C4-2B (cell line): ENCODE measurements at regions not wholly inside any gene's neighbourhood (a gene's known extent, or its start where the extent isn't known, plus 50 kb on each side); places are given as distances from the start of the nearest gene placed in this dataset.

Experiments
- CTCF ChIP-seq: fragments of 450-650 bp; conservative IDR thresholded peaks from 2 replicates; pipeline ENCODE4 v1.5.1; 2017; ENCODE audit warnings: mild to moderate bottlenecking
- ZFX ChIP-seq: fragments of 450-650 bp; IDR thresholded peaks from 2 replicates; pipeline ENCODE4 v1.6.1; 2017

- TF ChIP-seq CTCF (no peak), ZFX (no peak)
Measured at GRCh38 chr2:157107877-157108276, 149.6 kb upstream of the GALNT5 start.
